ENCODE measurements at regions not wholly inside any gene's neighbourhood (a gene's known extent, or its start where the extent isn't known, plus 50 kb on each side); places are given as distances from the start of the nearest gene placed in this dataset.

- intact Hi-C loops (cut with micrococcal nuclease): no loop called here
- no peaks in the 10 kb centered on the region for H3K27me3 ChIP-seq (ENCODE audit: control insufficient read depth in 2 of 2, insufficient read depth in 2 of 2, low read length in 2 of 2)
- no peak overlapping the region for H3K4me3 ChIP-seq (replicated peaks in 1 of 3; ENCODE audit: low read depth in 2 of 3, low read length in 3 of 3)
- H3K9me3 ChIP-seq (replicated peaks in 1 of 2; ENCODE audit: control insufficient read depth in 1 of 2, insufficient read depth in 1 of 2, low read length in 2 of 2): no peaks in the 10 kb centered on the region
- Mint-ChIP-seq H3K27me3 (ENCODE audit: low read depth in 3 of 3) (no peaks in the 10 kb centered on the region), H3K27ac (no peak overlapping the region), H3K4me1 (no peaks in the 10 kb centered on the region), H3K9me3 (peaks cover 1 to 7% (median 3%) of the 10 kb centered on the region in 7 donors), H3K36me3 (no peaks in the 10 kb centered on the region), H3K4me3 (no peak overlapping the region)
- no peak for TF ChIP-seq CTCF (IDR thresholded peaks at IDR 0.05)
- DNase-seq: no peak
- no peaks in the 10 kb centered on the region for H3K36me3 ChIP-seq (replicated peaks in 1 of 2; ENCODE audit: control insufficient read depth in 1 of 2, insufficient read depth in 2 of 2, low read length in 2 of 2)
- no peak overlapping the region for H2AFZ ChIP-seq (ENCODE audit: insufficient read depth, low read depth, low read length, poor library complexity, severe bottlenecking)
- H4K20me1 ChIP-seq (ENCODE audit: insufficient read depth, low read length): no peaks in the 10 kb centered on the region
- WGBS (ENCODE audit: insufficient coverage): no CpG with 5 or more reads among the region's 1 CpG
- no peak overlapping the region for H3K27ac ChIP-seq (ENCODE audit: low read depth in 1 of 2, low read length in 2 of 2)
- H3K4me1 ChIP-seq (ENCODE audit: control insufficient read depth in 1 of 2, insufficient read depth in 2 of 2, low read length in 2 of 2): no peaks in the 10 kb centered on the region
- no peak overlapping the region for H3K9ac ChIP-seq (ENCODE audit: insufficient read depth, low read length, poor library complexity, severe bottlenecking)
- no peaks in the 10 kb centered on the region for H3K79me2 ChIP-seq (ENCODE audit: insufficient read depth, low read length)
- H3K4me2 ChIP-seq (replicated peaks; ENCODE audit: extremely low read depth, low read length, poor library complexity, severe bottlenecking): no peak overlapping the region
Observed at GRCh38 chr17:14864127-14864526, 401.0 kb downstream of the PMP22 start.

- no peaks in the 10 kb centered on the region for H3K9me3 ChIP-seq (replicated peaks in 1 of 2; ENCODE audit: control insufficient read depth in 1 of 2, insufficient read depth in 1 of 2, low read length in 2 of 2)
- no peaks in the 10 kb centered on the region for H3K27me3 ChIP-seq (ENCODE audit: control insufficient read depth in 2 of 2, insufficient read depth in 2 of 2, low read length in 2 of 2)
- no peaks in the 10 kb centered on the region for H3K4me1 Mint-ChIP-seq
- H2AFZ ChIP-seq (ENCODE audit: insufficient read depth, low read depth, low read length, poor library complexity, severe bottlenecking): no peak overlapping the region
- H3K36me3 ChIP-seq (replicated peaks in 1 of 2; ENCODE audit: control insufficient read depth in 1 of 2, insufficient read depth in 2 of 2, low read length in 2 of 2): no peaks in the 10 kb centered on the region
- no peaks in the 10 kb centered on the region for H3K79me2 ChIP-seq (ENCODE audit: insufficient read depth, low read length)
- no peak overlapping the region for H3K27ac ChIP-seq (ENCODE audit: low read depth in 1 of 2, low read length in 2 of 2)
- TF ChIP-seq CTCF (IDR thresholded peaks at IDR 0.05): no peak
- H3K4me2 ChIP-seq (replicated peaks; ENCODE audit: extremely low read depth, low read length, poor library complexity, severe bottlenecking): no peak overlapping the region
- no peaks in the 10 kb centered on the region for H4K20me1 ChIP-seq (ENCODE audit: insufficient read depth, low read length)
- DNase-seq: no peak
- WGBS (ENCODE audit: insufficient coverage): no CpG with 5 or more reads among the region's 3 CpGs
- H3K9ac ChIP-seq (ENCODE audit: insufficient read depth, low read length, poor library complexity, severe bottlenecking): no peak overlapping the region
- no peaks in the 10 kb centered on the region for H3K36me3 Mint-ChIP-seq
- no peak overlapping the region for H3K4me3 ChIP-seq (replicated peaks in 1 of 3; ENCODE audit: low read depth in 2 of 3, low read length in 3 of 3)
- no peaks in the 10 kb centered on the region for H3K4me1 ChIP-seq (ENCODE audit: control insufficient read depth in 1 of 2, insufficient read depth in 2 of 2, low read length in 2 of 2)
- H3K9me3 Mint-ChIP-seq: peaks cover 0 to 5% (median 2%) of the 10 kb centered on the region in 7 donors
- no peak overlapping the region for H3K27ac Mint-ChIP-seq
- H3K4me3 Mint-ChIP-seq: no peak overlapping the region
- peaks cover 0 to 1% (median 0%) of the 10 kb centered on the region in 3 donors for H3K27me3 Mint-ChIP-seq (ENCODE audit: low read depth in 3 of 3)
- intact Hi-C loops (cut with micrococcal nuclease): no loop called here
Observed at GRCh38 chr17:14859542-14859941, 405.6 kb downstream of the PMP22 start.
